ENCODE measurements at regions not wholly inside any gene's neighbourhood (a gene's known extent, or its start where the extent isn't known, plus 50 kb on each side); places are given as distances from the start of the nearest gene placed in this dataset.
A peak's percentile ranks its signal among the peaks of the same experiment; 100 is the strongest.
"Not testable (repeated sequence)": the region's sequence is repeated elsewhere in the genome, so short reads cannot be mapped to it uniquely, and the experiment has no call there.

GRCh38 chr3:14252321-14253021 is 73.9 kb downstream of the LSM3 start:
- no peak for DNase-seq

- DNase-seq = no peak
Observed at GRCh38 chr3:14253022-14253706, 74.5 kb downstream of the LSM3 start.

- no peak for DNase-seq
Observed at GRCh38 chr3:14253707-14254382, 75.2 kb downstream of the LSM3 start.

GRCh38 chr3:14254812-14255702 is 76.4 kb downstream of the LSM3 start:
- DNase-seq = no peak

GRCh38 chr3:14256046-14256445 is 77.4 kb downstream of the LSM3 start:
- DNase-seq = no peak

GRCh38 chr3:14256561-14257342 is 78.1 kb downstream of the LSM3 start:
- no peak for DNase-seq

- DNase-seq = no peak
Observed at GRCh38 chr3:14258906-14259904, 80.6 kb downstream of the LSM3 start.

GRCh38 chr3:14260463-14260862 is 81.8 kb downstream of the LSM3 start:
- DNase-seq = no peak

GRCh38 chr3:14261229-14261628 is 82.6 kb downstream of the LSM3 start:
- peak; percentile 71 to 72 for DNase-seq

GRCh38 chr3:14262212-14262611 is 83.6 kb downstream of the LSM3 start:
- no peak for DNase-seq

GRCh38 chr3:14262867-14263266 is 84.2 kb downstream of the LSM3 start:
- no peak for DNase-seq

- DNase-seq = no peak
Observed at GRCh38 chr3:14263317-14264005, 84.8 kb downstream of the LSM3 start.

GRCh38 chr3:14265246-14265962 is 86.8 kb downstream of the LSM3 start:
- no peak for DNase-seq

- no peak for DNase-seq
Observed at GRCh38 chr3:14266361-14266760, 87.7 kb downstream of the LSM3 start.

- DNase-seq = no peak
Observed at GRCh38 chr3:14267976-14268375, 89.4 kb downstream of the LSM3 start.

- DNase-seq = no peak
Observed at GRCh38 chr3:14268897-14269296, 90.3 kb downstream of the LSM3 start.

GRCh38 chr3:14272041-14272958 is 93.7 kb downstream of the LSM3 start:
- DNase-seq = not testable (repeated sequence)

- not testable (repeated sequence) for DNase-seq
Observed at GRCh38 chr3:14272959-14273560, 94.4 kb downstream of the LSM3 start.
